ENCODE measurements at regions not wholly inside any gene's neighbourhood (a gene's known extent, or its start where the extent isn't known, plus 50 kb on each side); places are given as distances from the start of the nearest gene placed in this dataset.
A peak's percentile ranks its signal among the peaks of the same experiment; 100 is the strongest.

DNA sequence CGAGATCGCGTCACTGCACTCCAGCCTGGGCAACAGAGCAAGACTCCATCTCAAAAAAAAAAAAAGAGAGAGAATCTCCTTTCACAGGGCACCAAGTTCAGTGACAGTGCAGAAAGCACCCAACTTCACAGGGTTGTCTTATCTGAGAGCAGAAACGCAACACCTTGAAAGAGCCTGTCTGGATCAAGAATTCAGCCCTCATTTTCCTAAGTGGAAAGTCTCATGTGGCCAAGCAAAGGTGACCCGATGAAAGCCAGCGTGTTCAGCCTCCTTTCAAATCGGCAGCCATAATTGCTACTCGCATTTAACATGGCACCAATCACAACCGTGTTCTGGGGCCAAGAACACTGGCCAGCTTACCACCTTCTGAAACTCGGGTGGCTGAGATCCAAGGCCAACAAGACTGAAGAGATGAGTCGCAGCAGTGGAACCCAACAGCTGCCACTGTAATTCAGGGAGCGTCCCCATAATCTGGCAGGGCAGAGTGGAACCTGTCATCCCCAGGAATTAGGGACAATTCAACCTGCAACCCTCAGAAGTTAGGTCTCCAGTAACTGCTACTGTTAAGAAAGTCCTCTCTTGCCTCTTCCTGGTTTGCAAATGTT is 536.7 kb upstream of the JARID2 start:
- H3K4me3 ChIP-seq (ENCODE audit: low read depth, low read length) = no peak overlapping the region
- TF ChIP-seq, protein P1, sequence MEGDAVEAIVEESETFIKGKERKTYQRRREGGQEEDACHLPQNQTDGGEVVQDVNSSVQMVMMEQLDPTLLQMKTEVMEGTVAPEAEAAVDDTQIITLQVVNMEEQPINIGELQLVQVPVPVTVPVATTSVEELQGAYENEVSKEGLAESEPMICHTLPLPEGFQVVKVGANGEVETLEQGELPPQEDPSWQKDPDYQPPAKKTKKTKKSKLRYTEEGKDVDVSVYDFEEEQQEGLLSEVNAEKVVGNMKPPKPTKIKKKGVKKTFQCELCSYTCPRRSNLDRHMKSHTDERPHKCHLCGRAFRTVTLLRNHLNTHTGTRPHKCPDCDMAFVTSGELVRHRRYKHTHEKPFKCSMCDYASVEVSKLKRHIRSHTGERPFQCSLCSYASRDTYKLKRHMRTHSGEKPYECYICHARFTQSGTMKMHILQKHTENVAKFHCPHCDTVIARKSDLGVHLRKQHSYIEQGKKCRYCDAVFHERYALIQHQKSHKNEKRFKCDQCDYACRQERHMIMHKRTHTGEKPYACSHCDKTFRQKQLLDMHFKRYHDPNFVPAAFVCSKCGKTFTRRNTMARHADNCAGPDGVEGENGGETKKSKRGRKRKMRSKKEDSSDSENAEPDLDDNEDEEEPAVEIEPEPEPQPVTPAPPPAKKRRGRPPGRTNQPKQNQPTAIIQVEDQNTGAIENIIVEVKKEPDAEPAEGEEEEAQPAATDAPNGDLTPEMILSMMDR (IDR thresholded peaks at IDR 0.05; ENCODE audit: low read depth, low read length) = no peak

DNA sequence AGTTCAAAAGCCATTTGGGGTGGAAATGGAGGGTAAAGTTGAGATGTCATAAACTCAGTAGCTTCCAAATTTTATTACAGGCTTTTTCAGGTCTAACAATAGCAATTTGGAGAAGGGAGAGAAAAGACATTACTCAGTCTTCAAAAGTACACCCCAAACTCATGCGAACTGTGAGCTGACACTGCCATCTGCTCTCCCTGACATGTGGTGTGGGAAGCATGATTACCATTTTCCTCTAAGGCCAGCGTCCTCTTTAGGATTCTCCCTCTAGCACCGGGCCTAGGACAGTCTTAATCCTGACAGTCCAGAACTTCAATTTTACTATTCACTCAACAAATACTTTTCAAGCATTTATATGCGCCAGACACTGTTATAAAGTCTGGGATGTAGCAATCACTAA is 536.0 kb upstream of the JARID2 start:
- H3K4me3 ChIP-seq (ENCODE audit: low read depth, low read length) = no peak overlapping the region
- TF ChIP-seq, protein P1 (IDR thresholded peaks at IDR 0.05; ENCODE audit: low read depth, low read length) = no peak

DNA sequence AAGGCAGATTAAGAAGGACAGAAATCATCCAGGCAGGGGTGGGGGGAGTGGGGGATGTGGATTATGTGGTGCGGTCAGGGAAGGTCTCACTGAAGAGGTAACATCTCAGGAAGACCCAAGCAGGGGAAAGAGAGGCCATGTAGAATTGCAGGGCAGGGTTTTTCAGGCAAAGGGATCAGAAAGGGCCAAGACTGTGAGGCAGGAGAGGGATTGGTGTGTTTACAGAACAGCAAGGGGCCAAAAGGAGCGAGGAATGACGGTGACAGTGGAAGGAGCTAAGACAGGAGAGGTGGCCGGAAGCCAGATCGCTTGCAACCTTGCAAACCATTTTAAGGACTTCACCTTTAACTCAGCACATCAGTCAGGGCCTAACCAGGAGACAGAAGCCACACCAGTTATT is 535.4 kb upstream of the JARID2 start:
- no peak overlapping the region for H3K4me3 ChIP-seq (ENCODE audit: low read depth, low read length)
- TF ChIP-seq, protein P1 (IDR thresholded peaks at IDR 0.05; ENCODE audit: low read depth, low read length) = no peak

DNA sequence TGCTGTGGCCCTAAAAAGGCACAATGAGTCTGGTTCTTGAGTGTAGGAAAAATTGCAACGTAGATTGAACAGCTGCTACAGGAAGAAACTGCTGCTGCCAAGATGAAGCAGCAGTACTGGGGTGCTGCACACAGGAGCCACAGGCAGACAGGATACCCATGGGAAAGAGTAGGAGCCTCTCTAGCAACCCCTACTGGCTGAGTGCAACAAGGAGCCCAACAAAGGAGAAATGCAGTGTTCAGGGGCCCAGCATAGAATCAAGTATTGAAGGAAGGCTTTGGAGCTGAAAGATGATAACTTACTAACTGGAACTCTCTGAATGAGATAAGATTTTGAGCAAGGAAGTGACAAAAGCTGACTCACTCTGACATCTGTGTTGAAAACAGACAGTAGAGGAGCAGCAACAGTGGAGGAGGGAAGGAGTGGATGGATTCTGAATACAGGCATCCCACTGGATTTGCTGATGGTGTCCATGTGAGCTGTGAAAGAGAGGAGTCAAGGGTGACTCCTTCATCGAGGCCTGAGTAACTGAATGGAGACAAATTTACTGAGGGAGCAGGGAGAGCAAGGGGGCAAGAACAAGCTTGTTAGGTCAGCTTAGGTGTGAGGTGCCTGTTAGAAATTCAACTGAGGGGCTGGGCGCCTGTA is 534.7 kb upstream of the JARID2 start:
- H3K4me3 ChIP-seq (ENCODE audit: low read depth, low read length) = no peak overlapping the region
- TF ChIP-seq, protein P1 (IDR thresholded peaks at IDR 0.05; ENCODE audit: low read depth, low read length) = peak; percentile 82

DNA sequence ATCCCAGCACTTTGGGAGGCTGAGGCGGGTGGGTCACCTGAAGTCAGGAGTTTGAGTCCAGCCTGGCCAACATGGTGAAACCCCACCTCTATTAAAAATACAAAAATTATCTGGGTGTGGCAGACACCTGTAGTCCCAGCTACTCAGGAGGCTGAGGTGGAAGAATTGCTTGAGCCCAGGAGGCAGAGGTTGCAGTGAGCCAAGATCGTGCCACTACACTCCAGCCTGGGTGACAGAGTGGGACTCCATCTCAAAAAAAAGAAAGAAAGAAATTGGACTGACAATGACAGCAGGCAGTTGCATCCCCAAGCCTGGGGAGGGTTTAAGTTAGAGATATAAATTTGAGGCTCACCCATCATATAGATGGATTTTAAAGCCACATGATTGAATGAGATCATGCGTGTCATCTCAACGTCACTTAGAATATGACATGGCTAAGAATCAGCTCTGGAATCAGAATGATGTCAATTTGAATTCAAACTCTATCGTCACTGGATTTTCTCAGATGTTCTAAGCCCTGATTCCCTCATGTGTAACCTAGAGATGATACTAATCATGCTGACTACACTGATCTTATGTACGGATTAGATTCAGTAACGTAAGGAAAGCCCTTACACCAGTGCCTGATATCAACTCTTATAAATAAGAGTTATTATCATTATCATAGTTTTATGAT is 534.0 kb upstream of the JARID2 start:
- TF ChIP-seq, protein P1 (IDR thresholded peaks at IDR 0.05; ENCODE audit: low read depth, low read length) = no peak
- H3K4me3 ChIP-seq (ENCODE audit: low read depth, low read length) = no peak overlapping the region

DNA sequence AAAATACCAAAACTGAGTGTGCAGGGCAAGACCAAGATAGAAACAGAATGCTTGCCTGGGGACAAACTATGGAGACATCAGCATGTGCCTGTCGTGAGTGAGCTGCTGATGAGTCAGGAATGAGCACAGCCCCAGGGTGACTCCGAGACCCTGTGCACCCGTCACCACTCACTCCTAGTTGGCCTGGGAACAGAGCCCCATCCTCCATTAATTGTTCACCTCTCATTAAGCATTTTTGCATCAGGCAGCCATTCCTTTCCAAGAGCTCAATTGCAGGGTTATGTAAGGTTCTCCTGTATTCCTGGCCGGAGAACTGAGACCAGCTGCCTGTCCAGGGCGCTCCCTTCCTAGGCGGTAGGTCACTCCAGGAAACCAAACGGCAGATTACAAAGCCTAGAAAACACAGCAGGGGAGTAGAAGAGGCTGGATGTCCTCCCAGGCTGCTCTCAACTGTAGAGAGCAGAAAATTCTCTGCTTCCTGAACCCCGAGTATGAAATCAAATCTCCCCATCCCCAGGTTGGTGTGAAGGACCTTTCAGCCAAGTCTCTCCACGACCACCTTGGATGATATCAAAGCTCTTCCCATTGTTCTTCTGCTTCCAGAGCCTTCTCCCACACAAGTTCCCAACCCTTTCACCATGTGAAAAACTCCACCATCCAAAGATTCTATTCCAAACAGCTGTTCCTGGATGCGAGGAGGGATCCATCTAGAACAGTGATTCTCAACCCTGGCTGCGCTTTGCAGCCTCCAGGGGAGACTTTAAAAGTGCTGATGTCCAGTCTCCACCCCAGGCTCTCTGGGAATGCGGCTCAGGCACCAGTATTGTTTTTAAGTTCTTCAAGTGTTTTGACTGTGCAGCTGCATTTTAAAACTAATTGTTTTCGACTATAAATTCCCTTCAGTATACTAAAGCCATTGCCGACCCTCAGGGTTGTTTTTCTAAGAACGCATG is 532.6 kb upstream of the JARID2 start:
- TF ChIP-seq, protein P1 (IDR thresholded peaks at IDR 0.05; ENCODE audit: low read depth, low read length) = no peak
- H3K4me3 ChIP-seq (ENCODE audit: low read depth, low read length) = no peak overlapping the region

Data from WI38 (cell line).